ENCODE measurements at regions not wholly inside any gene's neighbourhood (a gene's known extent, or its start where the extent isn't known, plus 50 kb on each side); places are given as distances from the start of the nearest gene placed in this dataset.

- TF ChIP-seq, protein P1, sequence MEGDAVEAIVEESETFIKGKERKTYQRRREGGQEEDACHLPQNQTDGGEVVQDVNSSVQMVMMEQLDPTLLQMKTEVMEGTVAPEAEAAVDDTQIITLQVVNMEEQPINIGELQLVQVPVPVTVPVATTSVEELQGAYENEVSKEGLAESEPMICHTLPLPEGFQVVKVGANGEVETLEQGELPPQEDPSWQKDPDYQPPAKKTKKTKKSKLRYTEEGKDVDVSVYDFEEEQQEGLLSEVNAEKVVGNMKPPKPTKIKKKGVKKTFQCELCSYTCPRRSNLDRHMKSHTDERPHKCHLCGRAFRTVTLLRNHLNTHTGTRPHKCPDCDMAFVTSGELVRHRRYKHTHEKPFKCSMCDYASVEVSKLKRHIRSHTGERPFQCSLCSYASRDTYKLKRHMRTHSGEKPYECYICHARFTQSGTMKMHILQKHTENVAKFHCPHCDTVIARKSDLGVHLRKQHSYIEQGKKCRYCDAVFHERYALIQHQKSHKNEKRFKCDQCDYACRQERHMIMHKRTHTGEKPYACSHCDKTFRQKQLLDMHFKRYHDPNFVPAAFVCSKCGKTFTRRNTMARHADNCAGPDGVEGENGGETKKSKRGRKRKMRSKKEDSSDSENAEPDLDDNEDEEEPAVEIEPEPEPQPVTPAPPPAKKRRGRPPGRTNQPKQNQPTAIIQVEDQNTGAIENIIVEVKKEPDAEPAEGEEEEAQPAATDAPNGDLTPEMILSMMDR (IDR thresholded peaks at IDR 0.05): no peak
- TF ChIP-seq POLR2AphosphoS5 (IDR thresholded peaks at IDR 0.05): no peak
- TF ChIP-seq POLR2A (IDR thresholded peaks at IDR 0.05): no peak
These were observed 60.8 kb upstream of the GPR158 start for GRCh38 chr10:25114036-25114411.
